GM21825 (cell line): ENCODE measurements at regions not wholly inside any gene's neighbourhood (a gene's known extent, or its start where the extent isn't known, plus 50 kb on each side); places are given as distances from the start of the nearest gene placed in this dataset.

Experiments used
- ATAC-seq: cut with Tn5 transposase; IDR thresholded peaks from one replicate; pipeline ENCODE4 v1.9.1; 2021; ENCODE audit warnings: mild to moderate bottlenecking, moderate library complexity; ENCODE audit not compliant: unreplicated experiment

GRCh38 chr11:113584371-113584770, 109.2 kb upstream of the DRD2 start:
- ATAC-seq: no peak

DNA sequence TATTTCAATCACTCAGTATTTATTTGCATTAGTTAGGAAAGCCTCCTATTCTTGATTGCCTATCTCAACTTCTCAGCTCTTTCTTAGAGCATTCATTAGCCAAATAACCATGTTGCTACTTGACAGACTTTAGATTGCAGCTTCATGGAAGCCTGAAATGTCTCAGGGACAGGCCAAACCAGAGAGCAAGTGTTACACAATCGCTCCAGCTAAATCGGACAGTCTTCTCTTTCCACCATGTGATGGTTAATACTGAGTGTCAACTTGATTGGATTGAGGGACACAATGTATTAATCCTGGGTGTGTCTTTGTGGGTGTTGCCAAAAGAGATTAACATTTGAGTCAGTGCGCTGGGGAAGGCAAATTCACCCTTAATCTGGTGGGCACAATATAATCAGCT, 106.5 kb upstream of the DRD2 start:
- ATAC-seq: no peak

GRCh38 chr11:113579292-113579940, 104.2 kb upstream of the DRD2 start:
- ATAC-seq: no peak

DNA sequence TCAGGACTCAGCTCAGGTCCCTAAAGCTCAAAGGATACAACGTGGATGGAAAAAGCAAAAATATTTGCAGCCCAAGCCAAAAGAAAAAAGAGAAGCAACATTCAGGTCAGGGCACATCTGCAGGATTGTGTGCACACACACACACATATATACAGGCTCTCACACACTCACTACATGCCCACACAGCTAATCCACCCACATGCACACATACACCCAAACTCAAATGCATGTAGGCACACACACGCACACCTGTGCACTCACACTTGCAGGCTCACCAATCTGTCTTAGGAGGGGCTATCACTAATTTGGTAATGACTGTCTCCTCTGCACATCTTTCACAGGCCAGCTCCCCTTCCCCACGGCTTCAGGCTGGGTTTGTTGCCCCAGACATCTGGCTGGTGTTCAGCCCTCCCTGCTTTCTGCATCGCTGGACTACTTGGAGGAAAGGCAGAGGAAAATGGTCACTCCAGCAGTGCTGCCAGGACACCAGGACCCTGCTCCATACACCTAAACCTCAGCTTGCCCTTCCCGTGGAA, 103.6 kb upstream of the DRD2 start:
- no peak for ATAC-seq

DNA sequence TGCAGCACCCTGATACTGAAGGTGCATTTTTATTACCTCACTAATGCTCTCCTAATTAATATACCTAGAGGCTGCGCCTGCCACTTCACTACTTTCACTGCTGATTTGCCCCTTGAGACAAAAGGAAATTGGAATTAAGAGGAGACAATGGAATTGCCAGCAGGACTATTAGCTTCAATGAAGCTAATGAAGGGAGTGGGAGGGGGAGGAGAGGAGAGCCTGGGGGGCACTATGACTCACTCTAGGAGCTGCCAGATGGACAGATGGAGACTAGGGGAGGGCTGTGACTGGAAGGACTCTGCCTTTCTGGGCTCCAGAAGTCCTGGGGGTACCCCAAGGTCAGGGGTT, 102.8 kb upstream of the DRD2 start:
- ATAC-seq: no peak

GRCh38 chr11:113577356-113578032, 102.3 kb upstream of the DRD2 start:
- no peak for ATAC-seq

- no peak for ATAC-seq
Measured at GRCh38 chr11:113574586-113574985, 99.4 kb upstream of the DRD2 start.

DNA sequence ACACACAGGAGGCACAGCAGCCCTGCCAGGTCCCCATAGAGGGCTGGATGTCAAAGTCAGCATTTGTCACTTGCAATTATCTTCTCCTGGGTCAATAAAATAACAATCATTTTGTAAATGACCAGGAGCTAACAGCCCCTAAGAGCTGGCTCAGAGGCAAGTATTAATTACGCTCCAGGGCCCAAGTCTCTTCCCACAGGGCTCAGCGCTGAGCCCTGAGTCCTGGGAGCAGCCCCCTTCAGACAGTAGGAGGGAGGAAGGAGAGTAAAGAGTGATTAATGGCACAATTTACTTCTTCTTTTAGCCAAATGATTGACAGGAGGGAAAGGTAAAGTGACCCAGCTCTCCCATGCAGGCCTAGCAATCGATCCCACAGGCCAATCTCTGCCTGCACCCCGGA, 99.0 kb upstream of the DRD2 start:
- no peak for ATAC-seq

DNA sequence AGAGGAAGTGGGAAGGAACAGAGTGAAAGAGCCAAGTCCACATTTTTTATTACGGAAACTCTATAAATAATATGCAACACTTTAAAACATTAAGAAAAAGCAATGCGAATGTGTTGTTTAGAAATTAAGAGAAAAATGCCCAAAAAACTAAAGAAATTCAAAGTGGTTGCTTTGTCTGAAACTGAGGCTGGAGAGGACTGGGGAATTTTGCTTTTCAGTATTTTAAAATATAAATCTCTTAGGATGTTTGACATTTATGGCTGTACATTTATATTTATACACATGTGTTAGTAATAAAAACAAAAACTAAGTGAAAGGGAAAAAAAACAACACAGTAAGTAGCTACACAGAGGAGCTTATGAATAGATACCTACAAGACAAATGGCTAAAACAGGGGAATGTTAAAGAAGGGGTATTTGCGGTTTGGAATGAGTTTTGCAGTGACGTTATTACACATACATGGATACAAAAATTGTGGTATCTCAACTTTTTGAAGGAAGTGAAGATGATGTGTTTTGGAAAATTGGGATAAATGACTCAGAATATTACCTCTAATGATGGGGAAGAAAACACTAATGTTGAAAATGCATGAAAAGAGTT, 97.0 kb upstream of the DRD2 start:
- no peak for ATAC-seq

DNA sequence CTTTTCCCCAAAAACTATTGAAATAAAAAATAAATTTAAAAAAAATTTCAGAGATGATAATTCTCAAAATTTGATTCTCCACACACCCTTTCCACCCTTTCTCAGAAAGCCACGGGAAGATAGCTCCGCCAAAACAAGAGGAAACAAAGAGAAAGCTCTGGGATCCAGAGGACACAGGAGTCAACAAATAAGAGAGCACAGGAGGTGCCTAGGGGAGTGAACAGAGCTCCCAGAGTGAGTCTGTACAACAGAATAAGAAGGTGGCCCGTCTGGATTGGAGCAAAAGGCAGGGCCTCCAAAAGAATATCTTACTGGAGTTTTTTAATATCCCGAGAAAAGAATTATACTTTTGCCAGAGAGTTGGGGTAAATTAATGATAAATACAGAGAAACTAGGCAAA, 96.3 kb upstream of the DRD2 start:
- ATAC-seq: no peak

DNA sequence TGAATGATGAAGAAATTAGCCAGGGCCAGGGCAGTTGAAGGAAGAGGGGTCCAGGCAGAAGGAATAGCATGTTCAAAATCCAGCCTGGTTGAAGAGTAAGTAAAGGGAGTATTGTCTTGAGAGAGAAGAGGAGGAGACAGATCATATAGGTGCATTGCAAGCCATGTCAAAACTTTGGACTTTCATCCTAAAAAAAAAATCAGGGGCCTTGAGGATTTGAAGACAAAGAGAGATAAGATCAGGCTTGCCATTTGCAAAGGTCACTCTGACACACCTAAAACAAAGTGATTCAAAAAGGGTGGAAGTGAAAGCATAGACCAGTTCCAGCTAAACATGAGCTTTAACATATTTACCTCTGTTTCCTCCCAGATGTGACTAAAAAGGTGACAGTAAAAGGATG, 95.7 kb upstream of the DRD2 start:
- ATAC-seq: no peak

- no peak for ATAC-seq
Measured at GRCh38 chr11:113569391-113569790, 94.2 kb upstream of the DRD2 start.

DNA sequence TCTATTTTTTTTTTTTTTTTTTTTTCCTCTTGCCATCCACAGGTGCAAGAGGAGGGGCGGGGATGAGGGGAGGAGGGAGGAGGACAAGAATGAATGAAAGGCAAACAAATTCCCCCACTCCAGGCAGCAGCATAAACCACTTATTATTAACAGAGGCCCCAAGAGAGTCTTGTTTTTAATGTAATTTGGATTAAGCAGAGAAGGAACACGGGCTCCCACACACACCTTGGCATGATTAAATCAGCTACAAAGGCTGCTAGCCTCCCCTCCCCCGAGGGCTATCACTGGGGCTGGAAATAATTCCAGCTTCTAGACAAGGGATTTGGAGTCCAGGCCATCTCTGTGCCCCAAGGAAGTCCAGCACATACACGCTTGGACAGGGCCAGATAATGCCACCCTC, 93.4 kb upstream of the DRD2 start:
- ATAC-seq: no peak

GRCh38 chr11:113567867-113568544, 92.8 kb upstream of the DRD2 start:
- no peak for ATAC-seq

DNA sequence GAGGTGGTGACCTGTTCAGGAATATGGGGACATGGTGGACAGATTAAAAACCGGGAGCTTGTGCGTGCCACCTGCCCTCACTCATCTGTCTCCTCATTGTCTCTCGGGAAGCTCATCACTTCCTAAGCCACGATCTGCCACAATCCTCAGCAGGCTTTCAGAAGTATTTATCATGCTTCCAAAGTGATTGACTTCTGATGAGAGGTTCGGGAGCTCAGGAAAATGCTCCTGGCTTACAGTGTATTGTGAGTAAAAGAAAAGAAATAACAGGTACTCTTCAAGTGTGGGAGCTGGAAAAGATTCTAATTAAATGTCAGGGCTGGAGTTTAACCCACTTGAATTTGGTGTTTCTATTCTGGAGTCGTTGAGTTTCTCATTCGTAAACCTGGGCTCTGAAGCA, 91.9 kb upstream of the DRD2 start:
- no peak for ATAC-seq

DNA sequence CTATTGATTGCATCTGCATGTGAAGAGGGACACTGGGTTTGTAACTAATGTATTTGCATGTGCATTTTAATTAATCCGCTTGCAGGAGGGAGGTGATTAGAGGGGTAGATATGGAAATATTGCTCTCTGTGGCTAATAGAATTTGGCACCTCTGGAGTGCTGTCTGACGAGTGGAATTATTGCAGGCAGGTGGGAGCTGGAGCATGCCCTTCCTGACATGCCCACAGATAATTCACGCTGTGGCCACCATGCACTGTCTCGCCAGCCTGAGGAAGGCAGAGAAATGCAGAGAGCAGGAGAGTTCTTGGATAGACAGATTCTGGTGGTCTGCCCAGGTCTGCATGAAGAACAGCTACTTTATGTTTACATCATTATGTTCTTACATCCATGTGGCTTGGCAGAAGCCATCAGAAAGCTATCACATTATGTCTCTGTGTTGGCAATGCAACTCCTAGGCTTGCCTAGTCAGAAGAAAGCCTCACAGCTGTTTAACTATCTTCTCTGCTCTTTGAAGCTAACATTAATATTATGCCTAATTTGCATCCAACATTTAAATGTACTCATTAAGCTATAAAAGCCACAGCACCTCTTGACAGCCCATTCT, 89.4 kb upstream of the DRD2 start:
- no peak for ATAC-seq

- no peak for ATAC-seq
Measured at GRCh38 chr11:113563766-113564526, 88.7 kb upstream of the DRD2 start.

GRCh38 chr11:113562981-113563461, 87.8 kb upstream of the DRD2 start:
- ATAC-seq: no peak

DNA sequence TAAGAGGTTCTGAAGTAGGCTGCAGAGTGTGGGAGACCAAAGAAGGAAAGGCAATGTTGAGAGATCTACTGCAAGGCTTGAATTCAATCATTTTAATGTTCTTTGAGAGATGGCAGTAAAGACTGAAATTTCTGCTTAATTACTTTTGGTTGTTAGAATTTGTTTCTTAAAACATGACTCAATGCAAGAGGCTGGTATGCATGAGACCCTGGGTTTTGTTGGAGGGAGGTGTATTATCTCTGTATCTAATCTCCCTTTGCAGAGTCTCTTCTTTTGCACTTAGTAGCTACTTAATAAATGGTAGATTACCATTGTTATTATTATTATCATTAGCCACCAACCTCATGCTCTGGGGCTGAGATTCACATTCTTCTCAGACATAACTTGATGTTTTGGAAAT, 87.4 kb upstream of the DRD2 start:
- no peak for ATAC-seq

DNA sequence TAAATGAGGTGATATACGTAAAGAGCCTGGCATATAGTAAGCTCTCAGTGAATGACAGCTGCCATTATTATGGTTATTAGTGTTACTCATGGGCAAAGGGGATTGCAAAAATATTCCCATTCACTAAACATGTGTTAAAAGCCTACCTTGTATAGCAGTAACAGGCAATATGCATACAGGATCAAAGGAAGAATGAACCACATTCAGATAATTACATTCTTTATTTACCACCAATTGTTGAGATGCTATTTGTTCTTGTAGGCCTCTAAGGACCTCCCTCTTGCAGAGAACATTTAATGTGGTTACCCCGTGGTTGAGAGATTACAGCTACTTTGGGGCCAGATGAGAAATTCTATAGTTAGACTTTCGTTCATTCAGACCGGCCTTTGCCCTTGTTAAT, 82.7 kb upstream of the DRD2 start:
- no peak for ATAC-seq

GRCh38 chr11:113556036-113556435, 80.8 kb upstream of the DRD2 start:
- ATAC-seq: no peak
